ENCODE measurements at regions not wholly inside any gene's neighbourhood (a gene's known extent, or its start where the extent isn't known, plus 50 kb on each side); places are given as distances from the start of the nearest gene placed in this dataset.

GRCh38 chr2:48844417-48845155, 89.1 kb upstream of the LHCGR start:
- DNase-seq (ENCODE audit: low read depth) = no peak
- TF ChIP-seq, protein P1, sequence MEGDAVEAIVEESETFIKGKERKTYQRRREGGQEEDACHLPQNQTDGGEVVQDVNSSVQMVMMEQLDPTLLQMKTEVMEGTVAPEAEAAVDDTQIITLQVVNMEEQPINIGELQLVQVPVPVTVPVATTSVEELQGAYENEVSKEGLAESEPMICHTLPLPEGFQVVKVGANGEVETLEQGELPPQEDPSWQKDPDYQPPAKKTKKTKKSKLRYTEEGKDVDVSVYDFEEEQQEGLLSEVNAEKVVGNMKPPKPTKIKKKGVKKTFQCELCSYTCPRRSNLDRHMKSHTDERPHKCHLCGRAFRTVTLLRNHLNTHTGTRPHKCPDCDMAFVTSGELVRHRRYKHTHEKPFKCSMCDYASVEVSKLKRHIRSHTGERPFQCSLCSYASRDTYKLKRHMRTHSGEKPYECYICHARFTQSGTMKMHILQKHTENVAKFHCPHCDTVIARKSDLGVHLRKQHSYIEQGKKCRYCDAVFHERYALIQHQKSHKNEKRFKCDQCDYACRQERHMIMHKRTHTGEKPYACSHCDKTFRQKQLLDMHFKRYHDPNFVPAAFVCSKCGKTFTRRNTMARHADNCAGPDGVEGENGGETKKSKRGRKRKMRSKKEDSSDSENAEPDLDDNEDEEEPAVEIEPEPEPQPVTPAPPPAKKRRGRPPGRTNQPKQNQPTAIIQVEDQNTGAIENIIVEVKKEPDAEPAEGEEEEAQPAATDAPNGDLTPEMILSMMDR (IDR thresholded peaks at IDR 0.05; ENCODE audit: low read depth, low read length, missing control alignments) = no peak

DNA sequence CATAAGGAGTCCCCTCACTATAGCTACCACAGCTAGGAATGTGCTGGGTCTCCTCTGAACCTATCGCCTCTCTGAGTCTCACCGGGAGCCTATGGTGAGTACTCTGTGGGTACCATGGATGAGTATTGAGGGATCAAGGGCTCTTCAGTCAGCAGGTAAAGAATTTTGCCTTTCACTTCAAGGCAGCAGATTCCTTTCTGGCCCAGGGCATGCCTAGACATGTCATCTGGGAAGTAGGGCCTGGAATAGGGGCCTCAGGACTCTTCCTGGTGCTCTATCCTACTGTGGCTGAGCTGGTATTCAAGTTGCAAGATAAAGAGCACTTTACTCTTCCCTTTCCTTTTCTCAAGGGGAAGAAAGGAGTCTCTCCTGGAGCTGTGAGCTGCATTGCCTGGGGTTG, 85.6 kb upstream of the LHCGR start:
- TF ChIP-seq, protein P1 (IDR thresholded peaks at IDR 0.05; ENCODE audit: low read depth, low read length, missing control alignments) = no peak
- DNase-seq (ENCODE audit: low read depth) = no peak
- H3K4me3 ChIP-seq (ENCODE audit: low read depth, low read length) = no peak overlapping the region

More at GRCh38 chr2:48844417-48845155, 89.1 kb upstream of the LHCGR start:
- H3K4me3 ChIP-seq (ENCODE audit: low read depth, low read length) = no peak overlapping the region

DNA sequence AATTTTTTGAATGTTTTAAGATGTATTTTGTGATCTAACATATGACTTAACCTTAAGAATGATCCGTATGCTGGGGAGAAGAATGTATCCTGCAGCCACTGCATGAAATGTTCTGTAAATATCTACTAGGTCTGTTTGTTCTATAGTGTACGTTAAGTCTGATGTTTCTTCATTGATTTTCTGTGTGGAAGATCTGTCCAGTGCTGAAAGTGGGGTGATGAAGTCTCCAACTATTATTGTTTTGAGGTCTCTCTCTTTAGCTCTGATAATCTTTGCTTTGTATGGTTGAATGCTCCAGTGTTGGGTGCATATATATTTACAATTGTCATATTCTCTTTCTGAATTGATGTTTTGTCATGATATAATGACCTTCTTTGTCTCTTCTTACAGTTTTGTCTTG, 82.5 kb upstream of the LHCGR start:
- DNase-seq (ENCODE audit: low read depth) = no peak
- no peak overlapping the region for H3K4me3 ChIP-seq (ENCODE audit: low read depth, low read length)
- TF ChIP-seq, protein P1 (IDR thresholded peaks at IDR 0.05; ENCODE audit: low read depth, low read length, missing control alignments) = no peak

DNA sequence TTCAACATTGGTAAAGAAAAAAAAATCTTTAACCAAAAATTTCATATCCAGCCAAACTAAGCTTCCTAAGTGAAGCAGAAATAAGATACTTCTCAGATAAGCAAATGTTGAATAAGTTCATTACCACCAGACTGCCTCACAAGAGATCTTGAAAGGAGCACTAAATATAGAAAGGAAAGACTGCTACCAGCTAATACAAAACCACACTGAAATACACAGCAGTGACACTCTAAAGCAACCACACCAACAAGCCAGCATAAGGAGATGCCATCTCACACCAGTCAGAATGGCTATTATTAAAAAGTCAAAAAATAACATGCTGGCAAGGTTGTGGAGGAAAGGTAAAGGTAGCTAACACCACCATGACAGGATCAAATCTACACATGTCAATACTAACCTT, 74.0 kb upstream of the LHCGR start:
- H3K4me3 ChIP-seq (ENCODE audit: low read depth, low read length) = no peak overlapping the region
- no peak for DNase-seq (ENCODE audit: low read depth)
- TF ChIP-seq, protein P1 (IDR thresholded peaks at IDR 0.05; ENCODE audit: low read depth, low read length, missing control alignments) = no peak

GRCh38 chr2:48829036-48829435, 73.5 kb upstream of the LHCGR start:
- TF ChIP-seq, protein P1 (IDR thresholded peaks at IDR 0.05; ENCODE audit: low read depth, low read length, missing control alignments) = no peak
- DNase-seq (ENCODE audit: low read depth) = no peak

DNA sequence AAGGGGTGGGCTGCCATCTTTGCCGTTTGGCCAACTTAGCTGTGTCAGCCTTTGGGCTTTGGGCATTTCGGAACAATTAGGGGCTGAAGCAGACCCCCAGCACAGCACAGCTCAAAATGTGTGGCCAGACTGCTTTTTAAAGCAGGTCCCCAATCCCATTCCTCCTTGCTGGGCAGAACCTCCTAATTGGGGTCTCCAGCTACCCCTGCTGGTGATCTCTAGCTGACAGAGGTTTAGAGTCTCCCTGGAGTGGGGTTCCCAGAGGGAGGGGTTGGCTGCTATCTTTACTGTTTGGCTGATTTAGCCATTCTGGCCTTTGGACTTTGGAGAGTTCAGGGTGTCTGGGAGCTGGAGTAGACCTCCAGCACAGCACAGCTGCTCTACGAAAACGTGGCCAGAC, 71.5 kb upstream of the LHCGR start:
- H3K4me3 ChIP-seq (ENCODE audit: low read depth, low read length) = no peak overlapping the region
- DNase-seq (ENCODE audit: low read depth) = no peak
- TF ChIP-seq, protein P1 (IDR thresholded peaks at IDR 0.05; ENCODE audit: low read depth, low read length, missing control alignments) = no peak

More at GRCh38 chr2:48829036-48829435, 73.5 kb upstream of the LHCGR start:
- H3K4me3 ChIP-seq (ENCODE audit: low read depth, low read length) = no peak overlapping the region

DNA sequence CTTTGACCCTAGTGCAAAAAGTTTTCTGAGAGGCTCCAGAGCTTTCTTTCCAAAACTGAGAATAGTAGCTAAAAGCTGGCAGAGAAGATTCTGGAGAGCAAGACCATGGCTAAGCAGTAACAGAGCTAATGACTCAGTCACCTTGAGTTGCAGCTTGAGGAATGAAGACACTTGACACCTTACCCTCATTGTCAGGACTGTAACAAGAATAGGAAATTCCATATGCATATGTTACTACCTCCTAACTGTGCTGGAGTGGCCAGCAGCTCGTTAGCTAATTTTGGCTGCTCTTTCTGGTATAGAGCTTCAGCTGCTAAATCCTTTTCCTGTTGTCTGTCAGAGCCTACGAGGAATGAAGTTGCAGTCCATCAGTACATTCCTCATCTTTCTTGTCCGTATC, 68.6 kb upstream of the LHCGR start:
- no peak for DNase-seq (ENCODE audit: low read depth)
- H3K4me3 ChIP-seq (ENCODE audit: low read depth, low read length) = no peak overlapping the region

More for the DNA sequence above, 68.6 kb upstream of the LHCGR start:
- TF ChIP-seq, protein P1 (IDR thresholded peaks at IDR 0.05; ENCODE audit: low read depth, low read length, missing control alignments) = no peak

Measured in GM12864 (cell line).